ENCODE measurements at regions not wholly inside any gene's neighbourhood (a gene's known extent, or its start where the extent isn't known, plus 50 kb on each side); places are given as distances from the start of the nearest gene placed in this dataset.

DNA sequence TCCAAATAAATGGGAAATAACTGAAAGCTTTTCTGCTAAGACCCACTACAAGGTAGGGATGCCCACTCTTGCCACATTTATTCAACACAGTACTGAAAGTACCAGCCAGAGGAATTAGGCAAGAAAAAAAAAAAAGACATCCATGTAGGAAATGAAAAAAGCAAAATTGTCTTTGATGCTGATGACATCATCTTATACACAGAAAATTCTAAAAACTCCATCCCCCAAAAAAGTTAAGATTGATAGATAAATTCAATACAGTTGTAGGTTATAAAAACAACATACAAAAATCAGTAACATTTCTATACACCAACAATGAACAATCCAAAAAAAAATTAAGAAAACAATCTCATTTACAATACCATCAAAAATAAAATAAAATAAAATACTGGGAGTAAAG lies 330.4 kb downstream of the RBM26 start:
- H3K9me3 ChIP-seq (ENCODE audit: insufficient read depth, low read depth, low read length), result no peaks in the 10 kb centered on the region
- no peaks in the 10 kb centered on the region for H3K36me3 ChIP-seq (ENCODE audit: insufficient read depth, low read depth, low read length)
- no peak overlapping the region for H3K27ac ChIP-seq (ENCODE audit: low read length)
- H3K4me1 ChIP-seq (ENCODE audit: insufficient read depth, low read length), result peaks cover 4% of the 10 kb centered on the region; the same call in 1 of the 2 replicates
- no peak overlapping the region for H3K9ac ChIP-seq (ENCODE audit: low read depth, low read length)
- H3K27me3 ChIP-seq (ENCODE audit: insufficient read depth, low read length), result no peaks in the 10 kb centered on the region
- no peak overlapping the region for H3K4me3 ChIP-seq (ENCODE audit: low read length)

DNA sequence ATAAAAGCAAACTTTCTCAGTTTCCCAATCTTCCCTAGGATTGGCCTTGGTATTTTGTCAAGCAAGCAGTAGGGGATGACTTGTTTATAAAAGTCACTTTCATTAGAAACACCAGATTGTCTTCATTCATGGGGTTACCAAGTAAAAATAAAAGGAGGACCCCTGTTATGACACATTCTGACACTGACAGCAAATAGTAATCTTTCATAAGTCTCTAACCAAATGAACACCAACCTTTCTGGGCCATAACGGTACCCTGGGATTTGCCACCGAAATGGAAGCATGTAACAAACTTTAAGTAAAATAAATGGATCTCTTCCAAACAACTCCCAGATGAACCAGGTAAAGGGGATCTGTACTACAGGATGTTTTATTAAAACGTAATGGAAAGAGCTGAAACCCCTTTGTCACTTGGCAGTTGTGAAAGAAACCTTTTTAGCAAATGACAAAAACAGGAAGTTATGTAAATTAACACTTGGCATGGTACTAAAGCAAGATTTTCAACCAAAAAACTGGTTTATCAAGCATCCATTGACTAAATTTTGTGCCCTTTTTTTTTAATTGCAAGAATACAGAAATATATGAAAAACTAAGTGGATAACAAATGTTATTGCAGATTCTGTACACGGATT lies 335.6 kb downstream of the RBM26 start:
- Histone ChIP-seq H3K9me3 (ENCODE audit: insufficient read depth, low read depth, low read length) (no peaks in the 10 kb centered on the region), H3K27me3 (ENCODE audit: insufficient read depth, low read length) (no peaks in the 10 kb centered on the region), H3K36me3 (ENCODE audit: insufficient read depth, low read depth, low read length) (no peaks in the 10 kb centered on the region), H3K4me1 (ENCODE audit: insufficient read depth, low read length) (peaks cover 6% of the 10 kb centered on the region; the same call in 1 of the 2 replicates), H3K9ac (ENCODE audit: low read depth, low read length) (no peak overlapping the region), H3K27ac (ENCODE audit: low read length) (no peak overlapping the region), H3K4me3 (ENCODE audit: low read length) (no peak overlapping the region)

DNA sequence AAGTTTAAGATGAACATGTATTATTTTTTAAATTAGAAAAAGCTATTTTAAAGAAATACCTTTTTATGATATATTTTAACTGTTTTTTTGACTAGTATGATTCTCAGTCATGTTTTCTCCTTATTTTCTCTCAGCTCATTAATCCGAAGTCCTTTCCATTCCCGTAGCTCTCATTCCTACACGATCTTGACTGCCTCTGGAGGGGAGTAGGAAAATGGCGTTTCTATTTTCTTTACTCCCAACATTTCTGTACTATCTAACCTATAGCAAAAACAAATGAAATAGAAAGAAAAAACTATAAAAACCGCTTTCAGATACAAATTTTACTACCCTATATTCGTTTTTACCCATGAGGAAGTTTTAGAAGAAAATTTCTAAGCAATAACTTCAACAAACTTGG lies 343.8 kb downstream of the RBM26 start:
- Histone ChIP-seq H3K27me3 (ENCODE audit: insufficient read depth, low read length) (no peaks in the 10 kb centered on the region), H3K9ac (ENCODE audit: low read depth, low read length) (no peak overlapping the region), H3K36me3 (ENCODE audit: insufficient read depth, low read depth, low read length) (no peaks in the 10 kb centered on the region), H3K4me3 (ENCODE audit: low read length) (no peak overlapping the region), H3K9me3 (ENCODE audit: insufficient read depth, low read depth, low read length) (no peaks in the 10 kb centered on the region), H3K27ac (ENCODE audit: low read length) (no peak overlapping the region), H3K4me1 (ENCODE audit: insufficient read depth, low read length) (no peaks in the 10 kb centered on the region)

DNA sequence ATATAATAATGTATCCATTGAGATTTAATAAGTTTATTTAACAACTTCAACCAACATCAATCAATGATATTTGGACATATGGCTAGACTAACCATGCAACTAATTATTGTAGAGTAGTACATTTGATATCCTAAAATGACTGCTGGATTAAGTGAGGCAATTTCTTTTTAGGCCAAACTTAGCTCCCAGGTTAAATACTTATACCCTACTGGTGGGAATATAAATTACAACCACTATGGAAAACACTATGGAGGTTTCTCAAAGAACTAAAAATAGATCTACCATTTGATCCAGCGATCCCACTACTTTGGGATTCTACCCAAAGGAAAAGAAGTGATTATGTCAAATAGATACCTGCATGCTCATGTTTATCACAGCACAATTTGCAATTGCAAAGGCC lies 345.8 kb downstream of the RBM26 start:
- Histone ChIP-seq H3K4me3 (ENCODE audit: low read length) (no peak overlapping the region), H3K27ac (ENCODE audit: low read length) (no peak overlapping the region), H3K36me3 (ENCODE audit: insufficient read depth, low read depth, low read length) (no peaks in the 10 kb centered on the region), H3K4me1 (ENCODE audit: insufficient read depth, low read length) (no peaks in the 10 kb centered on the region), H3K9ac (ENCODE audit: low read depth, low read length) (no peak overlapping the region), H3K27me3 (ENCODE audit: insufficient read depth, low read length) (no peaks in the 10 kb centered on the region), H3K9me3 (ENCODE audit: insufficient read depth, low read depth, low read length) (no peaks in the 10 kb centered on the region)

DNA sequence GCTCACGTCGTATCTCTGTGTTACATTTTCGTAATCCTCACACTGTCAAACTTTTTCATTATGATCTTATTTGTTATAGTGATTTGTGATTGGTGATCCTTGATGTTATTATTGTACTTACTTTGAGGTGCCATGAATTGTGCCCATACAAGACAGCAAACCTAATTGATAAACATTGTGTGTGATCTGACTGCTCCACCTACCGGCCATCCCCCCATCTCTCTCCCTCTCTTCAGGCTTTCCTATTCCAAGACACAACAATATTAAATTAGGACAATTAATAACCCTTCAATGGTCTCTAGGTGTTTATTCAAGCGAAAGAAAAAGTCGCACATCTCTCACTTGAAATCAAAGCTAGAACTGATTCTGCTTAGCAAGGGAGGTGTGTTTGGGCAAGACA lies 349.3 kb downstream of the RBM26 start:
- H3K9me3 ChIP-seq (ENCODE audit: insufficient read depth, low read depth, low read length), result no peaks in the 10 kb centered on the region
- H3K36me3 ChIP-seq (ENCODE audit: insufficient read depth, low read depth, low read length), result no peaks in the 10 kb centered on the region
- no peaks in the 10 kb centered on the region for H3K4me1 ChIP-seq (ENCODE audit: insufficient read depth, low read length)
- H3K4me3 ChIP-seq (ENCODE audit: low read length), result no peak overlapping the region
- H3K9ac ChIP-seq (ENCODE audit: low read depth, low read length), result no peak overlapping the region
- no peaks in the 10 kb centered on the region for H3K27me3 ChIP-seq (ENCODE audit: insufficient read depth, low read length)
- no peak overlapping the region for H3K27ac ChIP-seq (ENCODE audit: low read length)

DNA sequence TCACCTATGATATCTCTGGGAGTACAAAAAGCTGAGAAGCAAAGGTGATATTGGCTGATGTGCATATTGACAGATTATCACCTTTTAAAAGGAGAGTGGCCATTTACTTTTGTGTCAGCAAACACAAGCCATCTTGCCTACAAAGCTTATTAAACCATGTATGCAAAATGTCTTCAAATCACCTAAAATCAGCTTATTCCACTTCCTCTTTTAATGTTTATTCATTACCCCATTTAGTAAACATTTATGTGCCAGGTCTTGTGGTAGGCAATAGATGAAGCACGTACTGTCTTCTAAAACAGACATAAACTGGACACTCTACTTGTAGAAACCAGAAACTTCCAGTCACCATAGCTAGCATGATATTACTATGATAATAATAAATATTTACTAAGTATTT lies 354.6 kb downstream of the RBM26 start:
- Histone ChIP-seq H3K27ac (ENCODE audit: low read length) (no peak overlapping the region), H3K4me1 (ENCODE audit: insufficient read depth, low read length) (peaks cover 6% of the 10 kb centered on the region; the same call in 1 of the 2 replicates), H3K4me3 (ENCODE audit: low read length) (no peak overlapping the region), H3K36me3 (ENCODE audit: insufficient read depth, low read depth, low read length) (no peaks in the 10 kb centered on the region), H3K9ac (ENCODE audit: low read depth, low read length) (no peak overlapping the region), H3K9me3 (ENCODE audit: insufficient read depth, low read depth, low read length) (no peaks in the 10 kb centered on the region), H3K27me3 (ENCODE audit: insufficient read depth, low read length) (peaks cover 6% of the 10 kb centered on the region; the same call in 1 of the 2 replicates)

DNA sequence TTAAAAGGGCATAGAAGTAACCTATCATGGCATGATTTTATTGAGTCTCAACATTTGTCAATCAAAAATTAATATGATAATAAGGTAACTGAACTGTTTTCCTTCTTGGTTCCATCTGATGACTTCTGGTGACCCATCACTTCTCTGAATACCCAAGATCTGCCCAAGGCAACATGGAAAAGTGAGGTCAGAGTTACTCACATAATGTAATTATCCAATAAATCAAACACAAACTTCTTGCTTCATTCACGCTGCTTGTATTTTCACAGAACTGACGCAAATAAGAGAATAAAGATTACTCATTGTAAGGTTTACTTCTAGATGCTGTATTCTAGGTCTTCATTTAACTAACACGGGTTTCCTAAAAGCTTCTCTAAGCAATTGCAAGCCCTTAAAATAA lies 361.6 kb downstream of the RBM26 start:
- Histone ChIP-seq H3K9me3 (ENCODE audit: insufficient read depth, low read depth, low read length) (no peaks in the 10 kb centered on the region), H3K27ac (ENCODE audit: low read length) (no peak overlapping the region), H3K4me1 (ENCODE audit: insufficient read depth, low read length) (no peaks in the 10 kb centered on the region), H3K9ac (ENCODE audit: low read depth, low read length) (no peak overlapping the region), H3K27me3 (ENCODE audit: insufficient read depth, low read length) (peaks cover 6% of the 10 kb centered on the region; the same call in 1 of the 2 replicates), H3K36me3 (ENCODE audit: insufficient read depth, low read depth, low read length) (no peaks in the 10 kb centered on the region), H3K4me3 (ENCODE audit: low read length) (no peak overlapping the region)

DNA sequence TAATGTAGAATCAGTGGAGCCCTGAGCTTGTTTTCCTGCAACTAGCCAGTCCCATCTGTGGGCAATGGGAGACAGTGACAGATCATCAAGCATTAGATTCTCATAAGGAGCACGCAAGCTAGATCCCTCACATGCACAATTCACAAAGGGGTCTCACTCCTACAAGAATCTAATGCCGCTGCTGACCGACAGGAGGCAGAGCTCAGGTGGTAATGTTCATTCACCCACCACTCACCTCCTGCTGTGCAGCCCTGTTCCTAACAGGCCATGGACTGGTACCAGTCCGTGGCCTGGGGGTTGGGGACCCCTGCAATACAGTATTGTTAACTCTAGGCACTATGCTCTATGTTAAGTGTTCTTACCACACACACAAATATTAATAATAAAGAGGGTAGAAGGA lies 362.8 kb downstream of the RBM26 start:
- Histone ChIP-seq H3K4me1 (ENCODE audit: insufficient read depth, low read length) (no peaks in the 10 kb centered on the region), H3K27ac (ENCODE audit: low read length) (no peak overlapping the region), H3K27me3 (ENCODE audit: insufficient read depth, low read length) (no peaks in the 10 kb centered on the region), H3K9ac (ENCODE audit: low read depth, low read length) (no peak overlapping the region), H3K36me3 (ENCODE audit: insufficient read depth, low read depth, low read length) (no peaks in the 10 kb centered on the region), H3K9me3 (ENCODE audit: insufficient read depth, low read depth, low read length) (no peaks in the 10 kb centered on the region), H3K4me3 (ENCODE audit: low read length) (no peak overlapping the region)

DNA sequence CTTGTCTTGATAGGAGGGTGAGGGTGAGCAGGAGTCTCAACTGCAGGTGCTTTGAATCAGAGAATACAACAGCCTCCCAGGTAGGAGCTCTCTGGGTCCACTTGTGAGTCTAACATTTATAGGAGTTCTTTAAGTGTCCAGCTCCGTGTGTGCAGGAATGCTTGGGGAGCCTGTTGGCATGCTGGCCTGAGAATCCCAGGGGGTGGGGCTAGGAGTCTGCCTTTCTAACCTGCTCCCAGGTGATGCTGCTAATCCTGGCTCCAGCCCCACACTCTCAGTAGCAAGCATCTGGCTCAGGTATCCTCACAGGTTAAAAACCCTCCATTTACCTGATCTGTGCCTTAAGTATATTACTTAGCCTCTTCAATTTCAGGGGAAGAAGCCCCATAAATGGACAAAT lies 368.9 kb downstream of the RBM26 start:
- H3K9ac ChIP-seq (ENCODE audit: low read depth, low read length), result no peak overlapping the region
- H3K27me3 ChIP-seq (ENCODE audit: insufficient read depth, low read length), result no peaks in the 10 kb centered on the region
- no peak overlapping the region for H3K27ac ChIP-seq (ENCODE audit: low read length)
- H3K9me3 ChIP-seq (ENCODE audit: insufficient read depth, low read depth, low read length), result no peaks in the 10 kb centered on the region
- no peaks in the 10 kb centered on the region for H3K4me1 ChIP-seq (ENCODE audit: insufficient read depth, low read length)
- H3K4me3 ChIP-seq (ENCODE audit: low read length), result no peak overlapping the region
- no peaks in the 10 kb centered on the region for H3K36me3 ChIP-seq (ENCODE audit: insufficient read depth, low read depth, low read length)

DNA sequence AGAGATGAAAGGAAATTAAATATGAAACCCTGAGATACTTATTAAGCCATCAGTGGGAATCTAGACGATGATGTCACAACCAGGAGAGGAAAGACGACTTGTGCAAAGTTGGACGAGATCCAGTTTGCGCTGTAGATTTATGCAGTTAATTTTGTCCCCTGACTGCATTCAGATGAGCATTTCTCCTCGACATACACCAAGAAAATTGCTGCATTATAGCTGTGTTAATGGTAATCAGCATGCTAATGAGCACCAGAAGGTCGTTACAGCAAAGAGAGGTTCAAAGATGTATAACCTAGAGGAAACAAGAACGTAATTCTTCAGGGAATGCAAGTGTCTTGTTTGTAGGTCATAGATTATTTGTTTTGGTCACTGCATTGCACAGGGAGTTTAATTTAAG lies 371.7 kb downstream of the RBM26 start:
- H3K27me3 ChIP-seq (ENCODE audit: insufficient read depth, low read length), result no peaks in the 10 kb centered on the region
- H3K4me3 ChIP-seq (ENCODE audit: low read length), result no peak overlapping the region

DNA sequence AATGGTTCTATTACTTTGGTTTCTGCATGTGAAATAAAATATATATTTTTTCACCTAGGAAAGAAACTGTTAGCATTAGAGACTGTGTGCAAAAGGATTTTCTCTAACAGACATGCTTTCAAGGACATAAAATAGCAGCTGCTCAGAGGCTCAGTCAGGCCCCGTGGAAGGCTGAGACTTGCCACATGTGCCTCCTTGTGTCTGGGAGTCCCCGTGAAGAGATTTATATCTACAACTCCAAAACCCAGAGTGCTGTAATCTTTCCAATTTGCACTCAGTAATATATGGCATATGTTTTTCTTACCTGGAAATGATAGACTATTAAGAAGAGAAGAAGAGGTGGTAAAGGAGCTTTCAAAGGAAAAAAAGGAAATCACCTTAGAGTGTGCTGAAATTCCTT lies 371.6 kb upstream of the OBI1 start:
- no peaks in the 10 kb centered on the region for H3K4me1 ChIP-seq (ENCODE audit: insufficient read depth, low read length)
- no peaks in the 10 kb centered on the region for H3K9me3 ChIP-seq (ENCODE audit: insufficient read depth, low read depth, low read length)
- no peaks in the 10 kb centered on the region for H3K27me3 ChIP-seq (ENCODE audit: insufficient read depth, low read length)
- no peak overlapping the region for H3K4me3 ChIP-seq (ENCODE audit: low read length)
- no peak overlapping the region for H3K27ac ChIP-seq (ENCODE audit: low read length)
- no peaks in the 10 kb centered on the region for H3K36me3 ChIP-seq (ENCODE audit: insufficient read depth, low read depth, low read length)
- no peak overlapping the region for H3K9ac ChIP-seq (ENCODE audit: low read depth, low read length)

More for the DNA sequence above, 371.7 kb downstream of the RBM26 start:
- Histone ChIP-seq H3K36me3 (ENCODE audit: insufficient read depth, low read depth, low read length) (no peaks in the 10 kb centered on the region), H3K27ac (ENCODE audit: low read length) (no peak overlapping the region), H3K4me1 (ENCODE audit: insufficient read depth, low read length) (no peaks in the 10 kb centered on the region), H3K9me3 (ENCODE audit: insufficient read depth, low read depth, low read length) (no peaks in the 10 kb centered on the region), H3K9ac (ENCODE audit: low read depth, low read length) (no peak overlapping the region)

DNA sequence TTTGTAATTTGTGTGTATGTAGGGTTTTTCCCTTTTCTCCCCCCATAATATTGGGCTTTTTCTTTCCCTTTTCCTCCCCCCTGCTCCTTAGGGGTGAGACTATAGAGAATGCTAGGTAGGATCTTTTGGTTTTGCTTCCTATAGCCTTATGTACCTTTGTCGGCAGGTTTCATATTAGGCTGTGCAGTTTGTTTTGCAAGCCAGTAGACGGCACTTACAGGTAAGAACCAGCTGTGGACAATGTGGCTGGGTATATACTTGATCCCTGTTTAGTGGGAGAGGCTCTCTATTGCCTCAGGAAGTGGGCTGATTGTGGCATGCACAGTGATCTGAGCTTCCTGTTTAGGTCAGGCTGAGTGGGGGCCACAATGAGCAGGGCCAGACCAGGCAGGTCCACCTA lies 359.2 kb upstream of the OBI1 start:
- Histone ChIP-seq H3K9ac (ENCODE audit: low read depth, low read length) (no peak overlapping the region), H3K36me3 (ENCODE audit: insufficient read depth, low read depth, low read length) (no peaks in the 10 kb centered on the region), H3K27me3 (ENCODE audit: insufficient read depth, low read length) (no peaks in the 10 kb centered on the region), H3K27ac (ENCODE audit: low read length) (no peak overlapping the region), H3K4me3 (ENCODE audit: low read length) (no peak overlapping the region), H3K4me1 (ENCODE audit: insufficient read depth, low read length) (no peaks in the 10 kb centered on the region), H3K9me3 (ENCODE audit: insufficient read depth, low read depth, low read length) (peaks cover 20% of the 10 kb centered on the region)

All from iPS-20b (cell line).